Panc1 (cell line): ENCODE measurements at regions not wholly inside any gene's neighbourhood (a gene's known extent, or its start where the extent isn't known, plus 50 kb on each side); places are given as distances from the start of the nearest gene placed in this dataset.

ENCODE experiments used
- ATAC-seq: fragments of 200-7000 bp; cut with Tn5 transposase; 2 replicates; pipeline ENCODE4 v1.9.1; 2020; ENCODE audit warnings: mild to moderate bottlenecking, moderate library complexity
- BruUV-seq: library from RNA; stranded (reverse); fragments of 400-500 nt; replicated peaks from 2 replicates; lab custom pipeline; 2021; lab: Mats Ljungman, UMichigan
- CTCF ChIA-PET: fragments of 300-600 bp; sonication (Branson Sonifier 250); formaldehyde crosslinking; loops from one replicate; lab custom pipeline; 2022; ENCODE audit warnings: antibody characterized with exemption; lab: Charles Lee
- POLR2A ChIA-PET: fragments of 300-600 bp; sonication (Branson Sonifier 250); formaldehyde crosslinking; loops from one replicate; lab custom pipeline; 2022; ENCODE audit warnings: antibody characterized with exemption; lab: Charles Lee
- DNase-seq: peaks from one replicate; pipeline ENCODE4 v3.0.0-alpha.2; 2010; ENCODE audit warnings: low read depth, low spot score
- H3K27ac ChIP-seq: 2 replicates; pipeline ENCODE4 v1.5.1; 2011; ENCODE audit warnings: mild to moderate bottlenecking, low read length, inconsistent platforms
- H3K27me3 ChIP-seq: fragments of 200-500 bp; sonication (Bioruptor generic); 2 replicates; pipeline ENCODE4 v1.6.0; 2014; ENCODE audit warnings: low read length, inconsistent platforms; ENCODE audit not compliant: control insufficient read depth, insufficient read depth
- H3K36me3 ChIP-seq: fragments of 200-500 bp; sonication (Bioruptor generic); 2 replicates; pipeline ENCODE4 v1.5.1; 2014; ENCODE audit warnings: inconsistent platforms, mild to moderate bottlenecking, low read length, moderate library complexity; ENCODE audit not compliant: control insufficient read depth, insufficient read depth
- H3K4me1 ChIP-seq: 2 replicates; pipeline ENCODE4 v1.5.1; 2011; ENCODE audit warnings: inconsistent platforms, mild to moderate bottlenecking, low read length, moderate library complexity; ENCODE audit not compliant: control insufficient read depth, insufficient read depth
- H3K4me3 ChIP-seq, 2 experiments: 2 replicates each; pipeline ENCODE4 v1.5.1; 2011 to 2012; ENCODE audit warnings: low read depth in 2 of 2, low read length in 2 of 2, mild to moderate bottlenecking in 2 of 2, inconsistent platforms in 1 of 2, moderate library complexity in 1 of 2
- H3K9me3 ChIP-seq: fragments of 200-500 bp; sonication (Bioruptor generic); 2 replicates; pipeline ENCODE4 v1.5.1; 2014; ENCODE audit warnings: low read depth, mild to moderate bottlenecking, inconsistent platforms, low read length, moderate library complexity; ENCODE audit not compliant: control insufficient read depth, insufficient read depth
- POLR2AphosphoS5 ChIP-seq: IDR thresholded peaks from 2 replicates; pipeline ENCODE4 v1.6.1; 2012; ENCODE audit warnings: mild to moderate bottlenecking, low read depth, low read length, moderate library complexity
- SIN3A ChIP-seq: IDR thresholded peaks from 2 replicates; pipeline ENCODE4 v1.6.1; 2012; ENCODE audit warnings: low read depth, mild to moderate bottlenecking, low read length, moderate library complexity, borderline replicate concordance; ENCODE audit not compliant: insufficient read depth
- TCF7L2 ChIP-seq: IDR thresholded peaks from 2 replicates; pipeline ENCODE4 v1.6.1; 2011; ENCODE audit warnings: mild to moderate bottlenecking, low read depth, low read length, inconsistent platforms
- in situ Hi-C: cut with HindIII; loops from 2 replicates; pipeline ENCODE4 v1.10.0; 2016; ENCODE audit warnings: low sequenced_read_pairs, low pct_unique_long_range_greater_than_20kb
- intact Hi-C: fragments of 100-400 bp; cut with micrococcal nuclease; formaldehyde crosslinking; loops from one replicate; pipeline ENCODE4 v1.10.0; 2022; ENCODE audit not compliant: unreplicated experiment
- TF ChIP-seq, protein P1 (sequence below): fragments of 450-650 bp; IDR thresholded peaks from 2 replicates; pipeline ENCODE4 v1.5.1; 2017; ENCODE audit warnings: mild to moderate bottlenecking
- TF ChIP-seq, protein P2 (sequence below), 2 experiments: IDR thresholded peaks; 2 replicates each; pipeline ENCODE4 v1.6.1; 2011 to 2012; ENCODE audit warnings: low read depth in 2 of 2, control low read depth in 1 of 2, low read length in 1 of 2, mild to moderate bottlenecking in 1 of 2, moderate library complexity in 1 of 2; ENCODE audit not compliant: insufficient read depth in 1 of 2

- ChIA-PET POLR2A (no interaction called here), CTCF (no interaction called here)
- H3K9me3 ChIP-seq, result no peaks in the 10 kb centered on the region
- no peaks in the 10 kb centered on the region for H3K36me3 ChIP-seq
- ATAC-seq (no peak), DNase-seq (no peak)
- no peak overlapping the region for H3K27ac ChIP-seq
- no peaks in the 10 kb centered on the region for H3K27me3 ChIP-seq
- no peak overlapping the region for H3K4me3 ChIP-seq
- no TSS peak for BruUV-seq
- no peaks in the 10 kb centered on the region for H3K4me1 ChIP-seq
- TF ChIP-seq SIN3A (no peak), TCF7L2 (no peak)
- TF ChIP-seq, protein P1, sequence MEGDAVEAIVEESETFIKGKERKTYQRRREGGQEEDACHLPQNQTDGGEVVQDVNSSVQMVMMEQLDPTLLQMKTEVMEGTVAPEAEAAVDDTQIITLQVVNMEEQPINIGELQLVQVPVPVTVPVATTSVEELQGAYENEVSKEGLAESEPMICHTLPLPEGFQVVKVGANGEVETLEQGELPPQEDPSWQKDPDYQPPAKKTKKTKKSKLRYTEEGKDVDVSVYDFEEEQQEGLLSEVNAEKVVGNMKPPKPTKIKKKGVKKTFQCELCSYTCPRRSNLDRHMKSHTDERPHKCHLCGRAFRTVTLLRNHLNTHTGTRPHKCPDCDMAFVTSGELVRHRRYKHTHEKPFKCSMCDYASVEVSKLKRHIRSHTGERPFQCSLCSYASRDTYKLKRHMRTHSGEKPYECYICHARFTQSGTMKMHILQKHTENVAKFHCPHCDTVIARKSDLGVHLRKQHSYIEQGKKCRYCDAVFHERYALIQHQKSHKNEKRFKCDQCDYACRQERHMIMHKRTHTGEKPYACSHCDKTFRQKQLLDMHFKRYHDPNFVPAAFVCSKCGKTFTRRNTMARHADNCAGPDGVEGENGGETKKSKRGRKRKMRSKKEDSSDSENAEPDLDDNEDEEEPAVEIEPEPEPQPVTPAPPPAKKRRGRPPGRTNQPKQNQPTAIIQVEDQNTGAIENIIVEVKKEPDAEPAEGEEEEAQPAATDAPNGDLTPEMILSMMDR, result no peak
- intact Hi-C loops, result no loop called here
- in situ Hi-C loops, result no loop called here
Observed at GRCh38 chr21:36636016-36636415, 62.9 kb upstream of the SIM2 start.

- Histone ChIP-seq H3K27me3 (no peaks in the 10 kb centered on the region), H3K9me3 (no peaks in the 10 kb centered on the region), H3K4me3 (no peak overlapping the region), H3K4me1 (no peaks in the 10 kb centered on the region), H3K27ac (no peak overlapping the region), H3K36me3 (no peaks in the 10 kb centered on the region)
- intact Hi-C loops, result no loop called here
- CTCF ChIA-PET, result no interaction called here
- TF ChIP-seq, protein P1, result no peak
- TF ChIP-seq, protein P2, sequence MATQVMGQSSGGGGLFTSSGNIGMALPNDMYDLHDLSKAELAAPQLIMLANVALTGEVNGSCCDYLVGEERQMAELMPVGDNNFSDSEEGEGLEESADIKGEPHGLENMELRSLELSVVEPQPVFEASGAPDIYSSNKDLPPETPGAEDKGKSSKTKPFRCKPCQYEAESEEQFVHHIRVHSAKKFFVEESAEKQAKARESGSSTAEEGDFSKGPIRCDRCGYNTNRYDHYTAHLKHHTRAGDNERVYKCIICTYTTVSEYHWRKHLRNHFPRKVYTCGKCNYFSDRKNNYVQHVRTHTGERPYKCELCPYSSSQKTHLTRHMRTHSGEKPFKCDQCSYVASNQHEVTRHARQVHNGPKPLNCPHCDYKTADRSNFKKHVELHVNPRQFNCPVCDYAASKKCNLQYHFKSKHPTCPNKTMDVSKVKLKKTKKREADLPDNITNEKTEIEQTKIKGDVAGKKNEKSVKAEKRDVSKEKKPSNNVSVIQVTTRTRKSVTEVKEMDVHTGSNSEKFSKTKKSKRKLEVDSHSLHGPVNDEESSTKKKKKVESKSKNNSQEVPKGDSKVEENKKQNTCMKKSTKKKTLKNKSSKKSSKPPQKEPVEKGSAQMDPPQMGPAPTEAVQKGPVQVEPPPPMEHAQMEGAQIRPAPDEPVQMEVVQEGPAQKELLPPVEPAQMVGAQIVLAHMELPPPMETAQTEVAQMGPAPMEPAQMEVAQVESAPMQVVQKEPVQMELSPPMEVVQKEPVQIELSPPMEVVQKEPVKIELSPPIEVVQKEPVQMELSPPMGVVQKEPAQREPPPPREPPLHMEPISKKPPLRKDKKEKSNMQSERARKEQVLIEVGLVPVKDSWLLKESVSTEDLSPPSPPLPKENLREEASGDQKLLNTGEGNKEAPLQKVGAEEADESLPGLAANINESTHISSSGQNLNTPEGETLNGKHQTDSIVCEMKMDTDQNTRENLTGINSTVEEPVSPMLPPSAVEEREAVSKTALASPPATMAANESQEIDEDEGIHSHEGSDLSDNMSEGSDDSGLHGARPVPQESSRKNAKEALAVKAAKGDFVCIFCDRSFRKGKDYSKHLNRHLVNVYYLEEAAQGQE (IDR thresholded peaks at IDR 0.05; ENCODE audit: insufficient read depth in 1 of 2, low read depth in 2 of 2, low read length in 1 of 2), result no peak
- TF ChIP-seq SIN3A, result no peak
- no peak for TF ChIP-seq POLR2AphosphoS5
- no peak for TF ChIP-seq TCF7L2
- DNase-seq (no peak), ATAC-seq (no peak)
- no TSS peak for BruUV-seq
- in situ Hi-C loops, result no loop called here
- POLR2A ChIA-PET, result no interaction called here
Observed at GRCh38 chr21:36636439-36636838, 62.5 kb upstream of the SIM2 start.
